Calu3 (cell line): ENCODE measurements at regions not wholly inside any gene's neighbourhood (a gene's known extent, or its start where the extent isn't known, plus 50 kb on each side); places are given as distances from the start of the nearest gene placed in this dataset.

Source experiments
- BruUV-seq: library from RNA; stranded (reverse); fragments of 400-500 nt; replicated peaks from 2 replicates; lab custom pipeline; 2021; lab: Mats Ljungman, UMichigan
- CTCF ChIA-PET: fragments of 300-600 bp; sonication (Branson Sonifier 250); formaldehyde crosslinking; loops from one replicate; lab custom pipeline; 2022; ENCODE audit warnings: antibody characterized with exemption; lab: Charles Lee
- DNase-seq: peaks from one replicate; pipeline ENCODE4 v3.0.0; 2022
- H3K27ac Mint-ChIP-seq: one replicate; pipeline ENCODE4 v1.8.0; 2022; ENCODE audit warnings: mixed read lengths; ENCODE audit not compliant: unreplicated experiment
- H3K27me3 Mint-ChIP-seq: one replicate; pipeline ENCODE4 v1.8.0; 2022; ENCODE audit warnings: mixed read lengths; ENCODE audit not compliant: unreplicated experiment
- H3K36me3 Mint-ChIP-seq: one replicate; pipeline ENCODE4 v1.8.0; 2022; ENCODE audit warnings: mild to moderate bottlenecking, moderate library complexity, mixed read lengths; ENCODE audit not compliant: insufficient read depth, unreplicated experiment
- H3K4me1 Mint-ChIP-seq: one replicate; pipeline ENCODE4 v1.8.0; 2022; ENCODE audit warnings: mild to moderate bottlenecking, low read depth, mixed read lengths; ENCODE audit not compliant: unreplicated experiment
- H3K4me3 Mint-ChIP-seq: one replicate; pipeline ENCODE4 v1.8.0; 2022; ENCODE audit warnings: mild to moderate bottlenecking, low read depth, moderate library complexity, mixed read lengths; ENCODE audit not compliant: unreplicated experiment
- H3K9me3 Mint-ChIP-seq: one replicate; pipeline ENCODE4 v1.8.0; 2022; ENCODE audit warnings: low read depth, mixed read lengths; ENCODE audit not compliant: unreplicated experiment
- CTCF ChIP-seq: fragments of 200-600 bp; IDR thresholded peaks from one replicate; pipeline ENCODE4 v1.8.0; 2022; ENCODE audit warnings: antibody characterized with exemption; ENCODE audit not compliant: unreplicated experiment
- intact Hi-C: fragments of 100-400 bp; cut with micrococcal nuclease; formaldehyde crosslinking; loops from one replicate; pipeline ENCODE4 v1.10.0; 2022; ENCODE audit not compliant: unreplicated experiment

- BruUV-seq: no TSS peak
- no peak for DNase-seq
- Mint-ChIP-seq H3K9me3 (no peaks in the 10 kb centered on the region), H3K4me1 (no peaks in the 10 kb centered on the region), H3K27me3 (peaks cover 19% of the 10 kb centered on the region), H3K27ac (no peak overlapping the region), H3K36me3 (no peaks in the 10 kb centered on the region), H3K4me3 (no peak overlapping the region)
- intact Hi-C loops: no loop called here
- TF ChIP-seq CTCF: no peak
- CTCF ChIA-PET: no interaction called here
Observed at GRCh38 chr12:107855471-107855870, 81.0 kb downstream of the ASCL4 start.

- Mint-ChIP-seq H3K27me3 (peaks cover 24% of the 10 kb centered on the region), H3K4me3 (no peak overlapping the region), H3K27ac (no peak overlapping the region), H3K4me1 (no peaks in the 10 kb centered on the region), H3K36me3 (no peaks in the 10 kb centered on the region), H3K9me3 (no peaks in the 10 kb centered on the region)
- no TSS peak for BruUV-seq
- CTCF ChIA-PET: no interaction called here
- DNase-seq: no peak
- intact Hi-C loops: no loop called here
- no peak for TF ChIP-seq CTCF
Observed at GRCh38 chr12:107856096-107856495, 81.6 kb downstream of the ASCL4 start.

- no TSS peak for BruUV-seq
- no peak overlapping the region for H3K4me3 Mint-ChIP-seq
- H3K27ac Mint-ChIP-seq: no peak overlapping the region
- CTCF ChIA-PET: no interaction called here
- H3K4me1 Mint-ChIP-seq: no peaks in the 10 kb centered on the region
- H3K36me3 Mint-ChIP-seq: no peaks in the 10 kb centered on the region
- DNase-seq: no peak
- no peak for TF ChIP-seq CTCF
- H3K27me3 Mint-ChIP-seq: peaks cover 35% of the 10 kb centered on the region
- H3K9me3 Mint-ChIP-seq: no peaks in the 10 kb centered on the region
- intact Hi-C loops: no loop called here
Observed at GRCh38 chr12:107857191-107857590, 82.7 kb downstream of the ASCL4 start.

- intact Hi-C loops: no loop called here
- H3K4me1 Mint-ChIP-seq: no peaks in the 10 kb centered on the region
- H3K27ac Mint-ChIP-seq: no peak overlapping the region
- no peaks in the 10 kb centered on the region for H3K9me3 Mint-ChIP-seq
- peaks cover 39% of the 10 kb centered on the region for H3K27me3 Mint-ChIP-seq
- CTCF ChIA-PET: no interaction called here
- no peaks in the 10 kb centered on the region for H3K36me3 Mint-ChIP-seq
- no peak overlapping the region for H3K4me3 Mint-ChIP-seq
- BruUV-seq: no TSS peak
- no peak for TF ChIP-seq CTCF
- DNase-seq: no peak
Observed at GRCh38 chr12:107859367-107859766, 84.9 kb downstream of the ASCL4 start.
